A549 (cell line): ENCODE measurements at regions not wholly inside any gene's neighbourhood (a gene's known extent, or its start where the extent isn't known, plus 50 kb on each side); places are given as distances from the start of the nearest gene placed in this dataset.

Experiments
- BCL3 ChIP-seq: fragments of >200 bp; sonication (Bioruptor Twin); formaldehyde crosslinking; IDR thresholded peaks from 3 replicates; pipeline ENCODE4 v1.6.1; 2016
- CBX8 ChIP-seq: fragments of 200-600 bp; sonication (generic); IDR thresholded peaks from 2 replicates; pipeline ENCODE4 v1.6.1; 2016
- CTCF ChIP-seq: fragments of >200 bp; sonication (Bioruptor Twin); formaldehyde crosslinking; IDR thresholded peaks from 3 replicates; pipeline ENCODE4 v1.5.1; 2016
- HEYL ChIP-seq: fragments of 250-450 bp; sonication (Bioruptor Pico); IDR thresholded peaks from 2 replicates; pipeline ENCODE4 v1.8.0; 2021; ENCODE audit warnings: mild to moderate bottlenecking, moderate library complexity
- MAX ChIP-seq: IDR thresholded peaks from 2 replicates; pipeline ENCODE4 v1.6.1; 2012
- PBX3 ChIP-seq: IDR thresholded peaks from 2 replicates; pipeline ENCODE4 v1.6.1; 2012
- POLR2A ChIP-seq: IDR thresholded peaks from 2 replicates; pipeline ENCODE4 v1.6.1; 2012; ENCODE audit warnings: mild to moderate bottlenecking, low read length
- RFX5 ChIP-seq: fragments of 450-650 bp; IDR thresholded peaks from 2 replicates; pipeline ENCODE4 v1.7.1; 2014; ENCODE audit warnings: antibody characterized with exemption, mild to moderate bottlenecking, moderate library complexity
- USF2 ChIP-seq: fragments of 450-650 bp; IDR thresholded peaks from 2 replicates; pipeline ENCODE4 v1.6.1; 2014; ENCODE audit warnings: antibody characterized with exemption

GRCh38 chr18:76604108-76604934 lies 109.3 kb upstream of the ZNF516 start:
- TF ChIP-seq CBX8, result no peak
- no peak for TF ChIP-seq POLR2A
- TF ChIP-seq CTCF, result no peak
- TF ChIP-seq USF2, result no peak
- TF ChIP-seq HEYL, result no peak
- TF ChIP-seq MAX, result no peak
- no peak for TF ChIP-seq BCL3
- no peak for TF ChIP-seq RFX5
- TF ChIP-seq PBX3, result no peak
